NCI-H1105 treated with DMSO at 0.1 percent for 48 hours (cell line): ENCODE measurements at regions not wholly inside any gene's neighbourhood (a gene's known extent, or its start where the extent isn't known, plus 50 kb on each side); places are given as distances from the start of the nearest gene placed in this dataset.
A peak's percentile ranks its signal among the peaks of the same experiment; 100 is the strongest.

Experiments used
- DNase-seq: peaks from one replicate; lab custom pipeline; 2025; lab: John Stamatoyannopoulos, UW

GRCh38 chr12:3336606-3337311, 154.2 kb upstream of the PRMT8 start:
- DNase-seq: no peak

GRCh38 chr12:3337944-3338343, 153.1 kb upstream of the PRMT8 start:
- no peak for DNase-seq

DNA sequence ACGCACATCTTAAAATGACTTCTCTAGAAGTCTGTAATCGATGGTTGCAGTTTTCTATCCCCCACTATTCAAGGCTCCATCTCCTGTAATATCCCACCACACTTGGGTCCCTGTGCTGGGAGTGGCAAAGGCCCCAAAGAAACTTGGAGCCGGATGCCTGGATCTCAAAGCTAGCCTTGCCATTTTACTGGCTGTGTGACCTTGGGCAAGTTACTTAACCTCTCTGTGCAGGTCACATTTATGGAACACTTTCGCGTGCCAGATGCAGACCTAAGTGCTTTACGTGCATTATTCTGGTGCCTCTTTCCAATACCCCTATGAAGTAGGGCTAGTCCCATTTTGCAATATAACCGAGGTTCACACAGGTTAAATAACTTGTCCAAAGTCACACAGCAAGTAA, 151.8 kb upstream of the PRMT8 start:
- DNase-seq: no peak

DNA sequence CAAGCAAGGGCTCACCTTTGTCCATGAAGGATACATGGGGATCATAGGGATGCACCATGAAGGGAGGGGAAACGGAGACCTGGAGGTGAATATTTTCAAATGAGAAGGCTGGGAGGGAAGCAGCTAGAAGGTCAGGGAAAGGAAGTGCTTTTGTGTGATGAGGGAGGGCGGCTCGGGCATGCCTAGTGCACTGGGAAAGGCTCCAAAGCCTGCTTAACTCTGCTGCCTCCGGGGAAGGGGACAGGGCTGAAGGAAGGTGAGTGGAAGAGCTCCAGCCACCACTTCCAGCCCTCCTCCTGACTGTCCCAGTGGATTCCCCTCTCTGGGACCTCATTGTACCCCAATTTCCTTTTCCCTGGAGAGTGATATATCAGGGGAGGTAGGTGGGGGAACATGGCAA, 149.4 kb upstream of the PRMT8 start:
- peak; percentile 81 for DNase-seq

DNA sequence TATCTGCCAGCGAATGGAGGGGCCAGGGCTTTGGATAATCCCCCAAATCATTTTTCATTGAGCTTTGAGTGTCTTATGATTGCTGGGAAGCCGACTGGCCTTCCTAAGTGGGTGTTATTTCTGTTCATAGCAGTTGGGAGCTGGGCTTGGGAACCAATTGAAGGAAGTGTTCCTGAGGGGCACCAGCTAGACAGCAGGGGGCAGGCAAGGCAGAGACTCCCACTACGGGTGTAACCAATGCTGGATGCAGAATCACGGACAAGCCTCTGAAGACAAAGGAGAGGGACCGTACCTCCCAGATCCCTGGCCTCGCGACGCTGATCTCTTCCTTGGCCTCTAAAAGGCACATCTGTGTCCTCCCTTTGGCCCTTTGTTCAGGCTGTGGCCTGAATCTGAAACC, 149.0 kb upstream of the PRMT8 start:
- peak; percentile 95 for DNase-seq

DNA sequence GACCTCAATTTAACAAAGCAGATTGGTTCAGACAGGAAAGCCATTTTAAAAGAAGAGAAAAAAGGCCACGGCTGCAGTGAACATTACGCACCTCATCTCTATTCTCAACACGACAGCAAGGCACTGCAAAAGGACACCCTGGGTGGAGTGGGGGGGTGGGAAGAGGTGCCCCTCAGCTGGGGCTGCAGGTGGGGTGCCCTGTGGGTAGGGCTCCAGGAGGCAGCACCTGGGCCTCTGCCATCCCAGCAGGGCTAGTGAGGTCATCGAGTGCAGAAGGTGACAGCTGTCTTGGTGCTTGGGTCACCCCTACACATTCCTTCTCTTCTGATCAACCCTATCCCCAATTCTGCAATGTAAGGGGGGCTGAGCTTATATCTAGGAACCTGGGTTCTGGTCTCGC, 142.9 kb upstream of the PRMT8 start:
- no peak for DNase-seq

- no peak for DNase-seq
Observed at GRCh38 chr12:3350432-3350831, 140.6 kb upstream of the PRMT8 start.

- no peak for DNase-seq
Observed at GRCh38 chr12:3351731-3352130, 139.3 kb upstream of the PRMT8 start.

GRCh38 chr12:3352230-3352629, 138.8 kb upstream of the PRMT8 start:
- no peak for DNase-seq

GRCh38 chr12:3353621-3354020, 137.4 kb upstream of the PRMT8 start:
- DNase-seq: no peak

DNA sequence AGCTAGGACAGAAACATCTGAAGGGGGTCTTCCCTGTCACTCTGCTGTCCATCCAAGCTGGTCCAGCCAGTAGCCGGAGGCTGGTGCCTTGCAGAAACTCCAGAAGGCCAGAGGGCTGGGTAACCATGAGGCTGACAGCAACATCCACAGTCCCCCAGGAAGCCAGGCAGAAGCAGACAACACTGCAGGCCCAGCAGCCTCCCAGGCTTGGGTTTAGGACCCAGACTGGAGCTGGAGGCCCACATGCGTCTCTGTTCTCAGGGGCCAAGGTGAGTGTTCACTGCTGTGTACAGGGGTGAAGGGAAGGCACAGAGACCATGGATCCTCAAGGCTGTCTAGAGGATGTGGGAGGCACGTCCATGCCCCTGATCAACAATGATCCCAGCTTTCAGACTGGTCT, 136.4 kb upstream of the PRMT8 start:
- no peak for DNase-seq

GRCh38 chr12:3355378-3355900, 135.6 kb upstream of the PRMT8 start:
- no peak for DNase-seq

- no peak for DNase-seq
Observed at GRCh38 chr12:3357950-3358525, 133.0 kb upstream of the PRMT8 start.

DNA sequence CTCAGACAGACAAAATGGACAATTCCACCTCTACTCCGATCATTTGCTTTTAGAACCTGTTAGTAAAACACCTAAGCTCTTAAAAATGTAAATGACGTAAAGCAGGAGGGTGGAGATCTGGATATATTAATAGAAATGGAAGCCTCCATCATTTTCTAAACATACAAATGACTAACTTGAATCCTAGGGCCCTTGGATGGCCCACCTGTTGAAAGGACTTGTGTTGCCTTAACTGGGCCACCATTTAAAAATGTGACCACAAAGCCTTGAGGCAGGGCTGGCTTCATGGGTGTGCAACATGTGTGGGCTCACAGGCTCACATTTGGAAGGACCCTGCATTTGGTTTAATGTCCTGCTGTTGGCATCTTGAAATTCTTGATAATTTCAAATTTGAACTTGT, 131.5 kb upstream of the PRMT8 start:
- DNase-seq: no peak

- no peak for DNase-seq
Observed at GRCh38 chr12:3361146-3361545, 129.9 kb upstream of the PRMT8 start.

- DNase-seq: peak; percentile 3
Observed at GRCh38 chr12:3362737-3363136, 128.3 kb upstream of the PRMT8 start.

- DNase-seq: no peak
Observed at GRCh38 chr12:3363608-3364007, 127.4 kb upstream of the PRMT8 start.

DNA sequence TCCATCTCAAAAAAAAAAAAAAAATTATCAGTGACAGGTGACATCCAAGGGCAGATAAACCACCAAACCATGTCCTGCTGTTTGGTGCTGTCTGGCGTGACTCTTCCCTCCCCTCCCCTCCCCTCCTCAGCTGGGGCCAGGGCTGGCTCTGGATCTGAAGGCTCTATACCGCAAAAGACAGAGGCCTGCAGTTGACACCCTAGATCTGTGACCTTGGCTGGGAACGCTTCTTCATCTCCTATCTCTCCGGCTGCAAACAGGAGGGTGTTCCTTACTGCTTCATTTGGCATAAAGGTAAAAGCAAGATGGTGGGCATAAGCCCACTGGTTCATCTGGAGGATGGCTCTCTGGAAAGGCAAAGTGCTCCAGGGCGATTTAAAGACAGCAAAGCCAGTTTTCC, 126.8 kb upstream of the PRMT8 start:
- no peak for DNase-seq

DNA sequence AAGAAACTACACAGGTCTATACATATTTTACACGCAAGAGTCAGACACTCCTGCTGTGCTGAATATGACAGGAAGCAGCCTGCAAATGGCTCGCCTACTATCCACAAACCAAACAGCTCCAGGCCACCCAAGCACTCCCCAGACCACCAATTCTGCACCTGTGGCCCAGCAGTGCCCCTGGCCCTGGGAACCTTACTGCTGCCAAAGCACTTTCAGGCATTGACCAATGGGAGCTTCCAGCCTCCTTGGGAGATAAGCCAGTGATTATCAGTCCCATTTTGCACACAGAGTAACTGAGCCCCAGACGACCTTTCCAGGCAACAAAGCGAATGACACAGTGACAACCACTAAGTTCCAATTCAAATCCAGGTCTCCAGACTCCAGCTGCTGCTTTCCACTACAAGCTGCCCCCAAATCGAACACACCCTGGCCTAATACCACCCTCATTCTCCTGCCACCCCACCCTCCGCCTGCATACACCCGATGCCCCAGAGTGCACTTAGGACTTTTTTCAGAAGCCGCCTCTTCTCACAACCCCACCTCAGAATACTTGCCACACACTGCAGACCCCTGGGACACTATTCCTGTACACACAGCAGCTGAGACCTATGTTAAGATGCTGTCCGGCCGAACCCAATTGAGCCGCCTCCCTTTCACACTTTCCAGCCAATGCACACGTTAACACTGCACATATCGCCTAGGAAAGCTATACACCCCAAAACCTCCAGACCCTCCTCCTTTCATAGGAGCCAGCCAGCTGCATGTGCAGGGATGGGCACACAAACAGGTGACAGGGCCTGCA, 126.1 kb upstream of the PRMT8 start:
- no peak for DNase-seq

GRCh38 chr12:3365463-3366411, 125.3 kb upstream of the PRMT8 start:
- no peak for DNase-seq

- DNase-seq: no peak
Observed at GRCh38 chr12:3366451-3367110, 124.4 kb upstream of the PRMT8 start.
